IgD-negative memory B cell (primary cell): ENCODE measurements at regions not wholly inside any gene's neighbourhood (a gene's known extent, or its start where the extent isn't known, plus 50 kb on each side); places are given as distances from the start of the nearest gene placed in this dataset.

Source experiments
- H3K27ac Mint-ChIP-seq, 3 donors: one replicate each; pipeline ENCODE4 v1.8.0; 2020 to 2022; ENCODE audit warnings: mild to moderate bottlenecking in 3 of 3, mixed read lengths in 3 of 3, moderate library complexity in 1 of 3
- H3K27me3 Mint-ChIP-seq: one replicate; pipeline ENCODE4 v1.8.0; 2021; ENCODE audit warnings: mixed read lengths
- H3K36me3 Mint-ChIP-seq: one replicate; pipeline ENCODE4 v1.8.0; 2020; ENCODE audit warnings: mild to moderate bottlenecking, mixed read lengths
- H3K4me1 Mint-ChIP-seq, 3 donors: one replicate each; pipeline ENCODE4 v1.8.0; 2020 to 2022; ENCODE audit warnings: mixed read lengths in 3 of 3, mild to moderate bottlenecking in 1 of 3
- H3K4me3 Mint-ChIP-seq, 4 donors: one replicate each; pipeline ENCODE4 v1.8.0; 2020 to 2022; ENCODE audit warnings: mild to moderate bottlenecking in 4 of 4, mixed read lengths in 4 of 4, moderate library complexity in 3 of 4
- H3K9me3 Mint-ChIP-seq, 3 donors: one replicate each; pipeline ENCODE4 v1.8.0; 2020 to 2021; ENCODE audit warnings: mixed read lengths in 3 of 3, mild to moderate bottlenecking in 1 of 3

GRCh38 chr1:87926921-87927320 lies 598.2 kb downstream of the LMO4 start:
- Mint-ChIP-seq H3K27ac (no peak overlapping the region), H3K27me3 (no peaks in the 10 kb centered on the region), H3K9me3 (peaks cover 0 to 12% (median 3%) of the 10 kb centered on the region in 3 donors), H3K4me1 (no peaks in the 10 kb centered on the region), H3K4me3 (no peak overlapping the region), H3K36me3 (no peaks in the 10 kb centered on the region)

GRCh38 chr1:87927391-87928280 lies 599.0 kb downstream of the LMO4 start:
- Mint-ChIP-seq H3K27me3 (no peaks in the 10 kb centered on the region), H3K4me3 (no peak overlapping the region), H3K9me3 (peaks cover 2 to 12% (median 3%) of the 10 kb centered on the region in 3 donors), H3K4me1 (no peaks in the 10 kb centered on the region), H3K36me3 (no peaks in the 10 kb centered on the region), H3K27ac (no peak overlapping the region)

GRCh38 chr1:87928623-87929022 lies 599.9 kb downstream of the LMO4 start:
- H3K27ac Mint-ChIP-seq, result no peak overlapping the region
- peaks cover 2 to 12% (median 3%) of the 10 kb centered on the region in 3 donors for H3K9me3 Mint-ChIP-seq
- H3K36me3 Mint-ChIP-seq, result no peaks in the 10 kb centered on the region
- no peak overlapping the region for H3K4me3 Mint-ChIP-seq
- H3K27me3 Mint-ChIP-seq, result no peaks in the 10 kb centered on the region
- no peaks in the 10 kb centered on the region for H3K4me1 Mint-ChIP-seq

- Mint-ChIP-seq H3K36me3 (no peaks in the 10 kb centered on the region), H3K9me3 (peaks cover 2 to 12% (median 3%) of the 10 kb centered on the region in 3 donors), H3K4me3 (no peak overlapping the region), H3K4me1 (no peaks in the 10 kb centered on the region), H3K27me3 (no peaks in the 10 kb centered on the region), H3K27ac (no peak overlapping the region)
These were observed 601.2 kb downstream of the LMO4 start for GRCh38 chr1:87929906-87930305.

- H3K9me3 Mint-ChIP-seq, result peaks cover 2 to 12% (median 3%) of the 10 kb centered on the region in 3 donors
- H3K4me3 Mint-ChIP-seq, result no peak overlapping the region
- H3K36me3 Mint-ChIP-seq, result no peaks in the 10 kb centered on the region
- no peaks in the 10 kb centered on the region for H3K4me1 Mint-ChIP-seq
- H3K27me3 Mint-ChIP-seq, result no peaks in the 10 kb centered on the region
- H3K27ac Mint-ChIP-seq, result no peak overlapping the region
These were observed 602.1 kb downstream of the LMO4 start for GRCh38 chr1:87930796-87931195.

- Mint-ChIP-seq H3K4me3 (no peak overlapping the region), H3K27me3 (no peaks in the 10 kb centered on the region), H3K4me1 (no peaks in the 10 kb centered on the region), H3K27ac (no peak overlapping the region), H3K9me3 (peaks cover 2 to 12% (median 3%) of the 10 kb centered on the region in 3 donors), H3K36me3 (no peaks in the 10 kb centered on the region)
These were observed 604.5 kb downstream of the LMO4 start for GRCh38 chr1:87933171-87933570.

GRCh38 chr1:87935130-87935529 lies 606.5 kb downstream of the LMO4 start:
- no peak overlapping the region for H3K27ac Mint-ChIP-seq
- H3K9me3 Mint-ChIP-seq, result peaks cover 2 to 12% (median 3%) of the 10 kb centered on the region in 3 donors
- no peak overlapping the region for H3K4me3 Mint-ChIP-seq
- H3K27me3 Mint-ChIP-seq, result no peaks in the 10 kb centered on the region
- H3K36me3 Mint-ChIP-seq, result no peaks in the 10 kb centered on the region
- H3K4me1 Mint-ChIP-seq, result no peaks in the 10 kb centered on the region

GRCh38 chr1:87937831-87938395 lies 609.2 kb downstream of the LMO4 start:
- Mint-ChIP-seq H3K4me3 (no peak overlapping the region), H3K9me3 (no peaks in the 10 kb centered on the region), H3K27ac (no peak overlapping the region), H3K27me3 (no peaks in the 10 kb centered on the region), H3K4me1 (no peaks in the 10 kb centered on the region), H3K36me3 (no peaks in the 10 kb centered on the region)

- H3K4me1 Mint-ChIP-seq, result no peaks in the 10 kb centered on the region
- no peaks in the 10 kb centered on the region for H3K36me3 Mint-ChIP-seq
- no peak overlapping the region for H3K4me3 Mint-ChIP-seq
- no peaks in the 10 kb centered on the region for H3K27me3 Mint-ChIP-seq
- no peaks in the 10 kb centered on the region for H3K9me3 Mint-ChIP-seq
- H3K27ac Mint-ChIP-seq, result no peak overlapping the region
These were observed 610.0 kb downstream of the LMO4 start for GRCh38 chr1:87938631-87939030.

- no peaks in the 10 kb centered on the region for H3K27me3 Mint-ChIP-seq
- H3K27ac Mint-ChIP-seq, result no peak overlapping the region
- no peaks in the 10 kb centered on the region for H3K36me3 Mint-ChIP-seq
- H3K9me3 Mint-ChIP-seq, result no peaks in the 10 kb centered on the region
- no peaks in the 10 kb centered on the region for H3K4me1 Mint-ChIP-seq
- H3K4me3 Mint-ChIP-seq, result no peak overlapping the region
These were observed 610.8 kb downstream of the LMO4 start for GRCh38 chr1:87939444-87939843.

GRCh38 chr1:87940421-87940820 lies 611.7 kb downstream of the LMO4 start:
- Mint-ChIP-seq H3K4me1 (no peaks in the 10 kb centered on the region), H3K27me3 (no peaks in the 10 kb centered on the region), H3K4me3 (no peak overlapping the region), H3K36me3 (no peaks in the 10 kb centered on the region), H3K9me3 (no peaks in the 10 kb centered on the region), H3K27ac (no peak overlapping the region)

GRCh38 chr1:87941337-87941946 lies 612.8 kb downstream of the LMO4 start:
- Mint-ChIP-seq H3K4me1 (no peaks in the 10 kb centered on the region), H3K27me3 (no peaks in the 10 kb centered on the region), H3K4me3 (no peak overlapping the region), H3K27ac (no peak overlapping the region), H3K36me3 (no peaks in the 10 kb centered on the region), H3K9me3 (no peaks in the 10 kb centered on the region)

- H3K4me3 Mint-ChIP-seq, result no peak overlapping the region
These were observed 613.5 kb downstream of the LMO4 start for GRCh38 chr1:87942165-87942564.

GRCh38 chr1:87949711-87950110 lies 621.0 kb downstream of the LMO4 start:
- H3K27me3 Mint-ChIP-seq, result no peaks in the 10 kb centered on the region
- peaks cover 0 to 3% (median 3%) of the 10 kb centered on the region in 3 donors for H3K9me3 Mint-ChIP-seq
- peaks cover 2% of the 10 kb centered on the region for H3K36me3 Mint-ChIP-seq
- no peak overlapping the region for H3K4me3 Mint-ChIP-seq
- H3K27ac Mint-ChIP-seq, result no peak overlapping the region
- peaks cover 19 to 25% (median 22%) of the 10 kb centered on the region in 3 donors for H3K4me1 Mint-ChIP-seq

More at GRCh38 chr1:87942165-87942564, 613.5 kb downstream of the LMO4 start:
- Mint-ChIP-seq H3K27ac (no peak overlapping the region), H3K36me3 (no peaks in the 10 kb centered on the region), H3K9me3 (no peaks in the 10 kb centered on the region), H3K27me3 (no peaks in the 10 kb centered on the region), H3K4me1 (no peaks in the 10 kb centered on the region)

GRCh38 chr1:87950369-87950768 lies 621.7 kb downstream of the LMO4 start:
- H3K4me1 Mint-ChIP-seq, result peaks cover 19 to 25% (median 22%) of the 10 kb centered on the region in 3 donors
- H3K4me3 Mint-ChIP-seq, result no peak overlapping the region
- H3K27me3 Mint-ChIP-seq, result no peaks in the 10 kb centered on the region
- peaks cover 0 to 3% (median 3%) of the 10 kb centered on the region in 3 donors for H3K9me3 Mint-ChIP-seq
- H3K27ac Mint-ChIP-seq, result no peak overlapping the region
- peaks cover 2% of the 10 kb centered on the region for H3K36me3 Mint-ChIP-seq
